WTC11 (cell line): ENCODE measurements at regions not wholly inside any gene's neighbourhood (a gene's known extent, or its start where the extent isn't known, plus 50 kb on each side); places are given as distances from the start of the nearest gene placed in this dataset.

Experiments used
- ATF1 ChIP-seq: sonication (generic); formaldehyde crosslinking; IDR thresholded peaks from 2 replicates; pipeline ENCODE4 v1.8.1; 2023; ENCODE audit warnings: mild to moderate bottlenecking, moderate library complexity, missing genetic modification reagents
- CBFB ChIP-seq: sonication (generic); formaldehyde crosslinking; IDR thresholded peaks from 2 replicates; pipeline ENCODE4 v1.8.1; 2022; ENCODE audit warnings: mild to moderate bottlenecking, low read depth, missing genetic modification reagents
- CREB1 ChIP-seq: sonication (generic); formaldehyde crosslinking; IDR thresholded peaks from 2 replicates; pipeline ENCODE4 v1.8.0; 2023; ENCODE audit warnings: mild to moderate bottlenecking, missing genetic modification reagents
- CTCF ChIP-seq: fragments of 200-600 bp; IDR thresholded peaks from 2 replicates; pipeline ENCODE4 v1.8.0; 2022; ENCODE audit warnings: antibody characterized with exemption
- E2F4 ChIP-seq: sonication (generic); formaldehyde crosslinking; IDR thresholded peaks from 2 replicates; pipeline ENCODE4 v1.8.1; 2022; ENCODE audit warnings: low read depth, mild to moderate bottlenecking, moderate library complexity, missing genetic modification reagents, borderline replicate concordance
- TCF7 ChIP-seq: sonication (generic); formaldehyde crosslinking; IDR thresholded peaks from 2 replicates; pipeline ENCODE4 v1.8.0; 2022; ENCODE audit warnings: mild to moderate bottlenecking, low read depth, missing genetic modification reagents, moderate library complexity
- ZNF219 ChIP-seq: sonication (generic); formaldehyde crosslinking; IDR thresholded peaks from 2 replicates; pipeline ENCODE4 v1.8.0; 2023; ENCODE audit warnings: missing genetic modification reagents, mild to moderate bottlenecking, borderline replicate concordance
- TF ChIP-seq, protein P1 (sequence below): sonication (generic); formaldehyde crosslinking; IDR thresholded peaks from 2 replicates; pipeline ENCODE4 v1.8.1; 2022; ENCODE audit warnings: mild to moderate bottlenecking, moderate library complexity, missing genetic modification reagents
- TF ChIP-seq, protein P2 (sequence below): sonication (generic); formaldehyde crosslinking; IDR thresholded peaks from 2 replicates; pipeline ENCODE4 v1.8.1; 2023; ENCODE audit warnings: mild to moderate bottlenecking, missing genetic modification reagents, moderate library complexity
- TF ChIP-seq, protein P3 (sequence below): sonication (generic); formaldehyde crosslinking; IDR thresholded peaks from 2 replicates; pipeline ENCODE4 v1.8.1; 2023; ENCODE audit warnings: mild to moderate bottlenecking, moderate library complexity, missing genetic modification reagents
- TF ChIP-seq, protein P4 (sequence below): sonication (generic); formaldehyde crosslinking; IDR thresholded peaks from 2 replicates; pipeline ENCODE4 v1.8.0; 2022; ENCODE audit warnings: mild to moderate bottlenecking, missing genetic modification reagents
- TF ChIP-seq, protein P5 (sequence below): sonication (generic); formaldehyde crosslinking; IDR thresholded peaks from 2 replicates; pipeline ENCODE4 v1.8.0; 2022; ENCODE audit warnings: mild to moderate bottlenecking, missing genetic modification reagents
- TF ChIP-seq, protein P6 (sequence below): sonication (generic); formaldehyde crosslinking; IDR thresholded peaks from 2 replicates; pipeline ENCODE4 v1.8.1; 2023; ENCODE audit warnings: mild to moderate bottlenecking, missing genetic modification reagents

DNA sequence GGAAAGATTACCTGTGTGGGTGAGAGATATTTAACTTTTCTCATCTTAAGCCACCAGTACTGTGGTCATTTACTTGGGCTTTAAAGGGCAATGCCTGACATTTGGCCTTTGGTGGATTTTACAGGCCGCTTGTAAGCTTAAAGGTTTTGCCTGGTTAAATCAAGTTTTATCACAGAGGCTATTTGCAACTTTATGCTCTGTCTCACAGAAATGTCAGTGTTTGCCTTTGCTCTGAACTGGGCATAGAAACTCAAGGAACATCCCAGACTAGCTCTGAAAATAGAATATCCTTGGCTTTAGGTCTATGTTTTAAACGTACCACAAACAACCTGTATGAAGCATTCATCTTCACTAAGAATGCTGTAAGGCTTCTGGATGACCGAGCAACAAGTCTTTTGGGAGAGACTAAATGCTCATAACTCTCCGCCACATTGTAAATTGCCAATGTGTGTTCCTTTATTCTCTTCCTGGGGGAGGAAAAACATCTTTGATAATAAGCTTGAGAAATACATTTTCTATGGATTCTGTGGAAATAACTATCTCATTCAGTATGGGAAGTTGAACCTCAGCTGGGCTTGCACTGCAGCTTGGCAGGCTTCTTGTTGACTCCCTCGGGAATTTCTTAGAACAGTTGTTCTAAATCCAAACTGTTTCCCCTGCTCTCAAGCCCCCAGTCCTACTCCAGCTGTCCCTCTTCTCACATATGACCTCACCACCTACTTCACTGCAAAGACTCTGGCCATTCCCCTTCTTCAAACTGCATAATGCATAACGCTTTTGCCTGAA is 105.8 kb upstream of the WDR44 start:
- TF ChIP-seq CTCF (no peak), CBFB (CRISPR knock-in tag) (no peak), ATF1 (no peak), TCF7 (CRISPR knock-in tag) (no peak), E2F4 (CRISPR knock-in tag) (no peak), ZNF219 (CRISPR knock-in tag) (no peak), CREB1 (CRISPR knock-in tag) (no peak)
- TF ChIP-seq, protein P1, sequence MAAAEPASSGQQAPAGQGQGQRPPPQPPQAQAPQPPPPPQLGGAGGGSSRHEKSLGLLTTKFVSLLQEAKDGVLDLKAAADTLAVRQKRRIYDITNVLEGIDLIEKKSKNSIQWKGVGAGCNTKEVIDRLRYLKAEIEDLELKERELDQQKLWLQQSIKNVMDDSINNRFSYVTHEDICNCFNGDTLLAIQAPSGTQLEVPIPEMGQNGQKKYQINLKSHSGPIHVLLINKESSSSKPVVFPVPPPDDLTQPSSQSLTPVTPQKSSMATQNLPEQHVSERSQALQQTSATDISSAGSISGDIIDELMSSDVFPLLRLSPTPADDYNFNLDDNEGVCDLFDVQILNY = no peak
- TF ChIP-seq, protein P2, sequence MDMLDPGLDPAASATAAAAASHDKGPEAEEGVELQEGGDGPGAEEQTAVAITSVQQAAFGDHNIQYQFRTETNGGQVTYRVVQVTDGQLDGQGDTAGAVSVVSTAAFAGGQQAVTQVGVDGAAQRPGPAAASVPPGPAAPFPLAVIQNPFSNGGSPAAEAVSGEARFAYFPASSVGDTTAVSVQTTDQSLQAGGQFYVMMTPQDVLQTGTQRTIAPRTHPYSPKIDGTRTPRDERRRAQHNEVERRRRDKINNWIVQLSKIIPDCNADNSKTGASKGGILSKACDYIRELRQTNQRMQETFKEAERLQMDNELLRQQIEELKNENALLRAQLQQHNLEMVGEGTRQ (CRISPR knock-in tag) = no peak
- TF ChIP-seq, protein P3, sequence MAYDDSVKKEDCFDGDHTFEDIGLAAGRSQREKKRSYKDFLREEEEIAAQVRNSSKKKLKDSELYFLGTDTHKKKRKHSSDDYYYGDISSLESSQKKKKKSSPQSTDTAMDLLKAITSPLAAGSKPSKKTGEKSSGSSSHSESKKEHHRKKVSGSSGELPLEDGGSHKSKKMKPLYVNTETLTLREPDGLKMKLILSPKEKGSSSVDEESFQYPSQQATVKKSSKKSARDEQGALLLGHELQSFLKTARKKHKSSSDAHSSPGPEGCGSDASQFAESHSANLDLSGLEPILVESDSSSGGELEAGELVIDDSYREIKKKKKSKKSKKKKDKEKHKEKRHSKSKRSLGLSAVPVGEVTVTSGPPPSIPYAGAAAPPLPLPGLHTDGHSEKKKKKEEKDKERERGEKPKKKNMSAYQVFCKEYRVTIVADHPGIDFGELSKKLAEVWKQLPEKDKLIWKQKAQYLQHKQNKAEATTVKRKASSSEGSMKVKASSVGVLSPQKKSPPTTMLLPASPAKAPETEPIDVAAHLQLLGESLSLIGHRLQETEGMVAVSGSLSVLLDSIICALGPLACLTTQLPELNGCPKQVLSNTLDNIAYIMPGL (CRISPR knock-in tag) = no peak
- TF ChIP-seq, protein P4, sequence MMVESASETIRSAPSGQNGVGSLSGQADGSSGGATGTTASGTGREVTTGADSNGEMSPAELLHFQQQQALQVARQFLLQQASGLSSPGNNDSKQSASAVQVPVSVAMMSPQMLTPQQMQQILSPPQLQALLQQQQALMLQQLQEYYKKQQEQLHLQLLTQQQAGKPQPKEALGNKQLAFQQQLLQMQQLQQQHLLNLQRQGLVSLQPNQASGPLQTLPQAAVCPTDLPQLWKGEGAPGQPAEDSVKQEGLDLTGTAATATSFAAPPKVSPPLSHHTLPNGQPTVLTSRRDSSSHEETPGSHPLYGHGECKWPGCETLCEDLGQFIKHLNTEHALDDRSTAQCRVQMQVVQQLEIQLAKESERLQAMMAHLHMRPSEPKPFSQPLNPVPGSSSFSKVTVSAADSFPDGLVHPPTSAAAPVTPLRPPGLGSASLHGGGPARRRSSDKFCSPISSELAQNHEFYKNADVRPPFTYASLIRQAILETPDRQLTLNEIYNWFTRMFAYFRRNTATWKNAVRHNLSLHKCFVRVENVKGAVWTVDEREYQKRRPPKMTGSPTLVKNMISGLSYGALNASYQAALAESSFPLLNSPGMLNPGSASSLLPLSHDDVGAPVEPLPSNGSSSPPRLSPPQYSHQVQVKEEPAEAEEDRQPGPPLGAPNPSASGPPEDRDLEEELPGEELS (CRISPR knock-in tag) = no peak
- TF ChIP-seq, protein P5, sequence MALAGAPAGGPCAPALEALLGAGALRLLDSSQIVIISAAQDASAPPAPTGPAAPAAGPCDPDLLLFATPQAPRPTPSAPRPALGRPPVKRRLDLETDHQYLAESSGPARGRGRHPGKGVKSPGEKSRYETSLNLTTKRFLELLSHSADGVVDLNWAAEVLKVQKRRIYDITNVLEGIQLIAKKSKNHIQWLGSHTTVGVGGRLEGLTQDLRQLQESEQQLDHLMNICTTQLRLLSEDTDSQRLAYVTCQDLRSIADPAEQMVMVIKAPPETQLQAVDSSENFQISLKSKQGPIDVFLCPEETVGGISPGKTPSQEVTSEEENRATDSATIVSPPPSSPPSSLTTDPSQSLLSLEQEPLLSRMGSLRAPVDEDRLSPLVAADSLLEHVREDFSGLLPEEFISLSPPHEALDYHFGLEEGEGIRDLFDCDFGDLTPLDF = no peak
- TF ChIP-seq, protein P6, sequence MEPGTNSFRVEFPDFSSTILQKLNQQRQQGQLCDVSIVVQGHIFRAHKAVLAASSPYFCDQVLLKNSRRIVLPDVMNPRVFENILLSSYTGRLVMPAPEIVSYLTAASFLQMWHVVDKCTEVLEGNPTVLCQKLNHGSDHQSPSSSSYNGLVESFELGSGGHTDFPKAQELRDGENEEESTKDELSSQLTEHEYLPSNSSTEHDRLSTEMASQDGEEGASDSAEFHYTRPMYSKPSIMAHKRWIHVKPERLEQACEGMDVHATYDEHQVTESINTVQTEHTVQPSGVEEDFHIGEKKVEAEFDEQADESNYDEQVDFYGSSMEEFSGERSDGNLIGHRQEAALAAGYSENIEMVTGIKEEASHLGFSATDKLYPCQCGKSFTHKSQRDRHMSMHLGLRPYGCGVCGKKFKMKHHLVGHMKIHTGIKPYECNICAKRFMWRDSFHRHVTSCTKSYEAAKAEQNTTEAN (CRISPR knock-in tag) = no peak
